HepG2 (cell line): ENCODE measurements at regions not wholly inside any gene's neighbourhood (a gene's known extent, or its start where the extent isn't known, plus 50 kb on each side); places are given as distances from the start of the nearest gene placed in this dataset.

Source experiments
- ATAC-seq: fragments of 200-7000 bp; cut with Tn5 transposase; 3 replicates; pipeline ENCODE4 v1.9.1; 2020; ENCODE audit warnings: mild to moderate bottlenecking, moderate library complexity
- BruUV-seq: library from RNA; stranded (reverse); fragments of 400-500 nt; replicated peaks from 2 replicates; lab custom pipeline; 2021; lab: Mats Ljungman, UMichigan
- CTCF ChIA-PET: fragments of 300-600 bp; formaldehyde crosslinking; extraction: SDS; loops from one replicate; lab custom pipeline; 2021; ENCODE audit warnings: low total read pairs, inconsistent platforms, low intra/inter-chr PET ratio; lab: Yijun Ruan, JAX
- POLR2A ChIA-PET: fragments of 350-600 bp; sonication (Branson Sonifier 250); formaldehyde crosslinking; loops from one replicate; lab custom pipeline; 2020; ENCODE audit warnings: antibody characterized with exemption, inconsistent platforms; lab: Yijun Ruan, JAX
- DNase-seq: peaks from one replicate; pipeline ENCODE4 v3.0.0-alpha.2; 2015; ENCODE audit warnings: low spot score
- FAIRE-seq: peaks from 3 replicates; lab custom pipeline; 2011; peaks lifted over from hg19 to GRCh38; lab: Jason Lieb, UNC
- H2AFZ ChIP-seq: one replicate; pipeline ENCODE4 v1.6.1; 2011; ENCODE audit warnings: low read length, inconsistent platforms
- H3K27ac ChIP-seq: fragments of 300-600 bp; 3 replicates; pipeline ENCODE4 v1.8.0; 2011; ENCODE audit warnings: mixed run types, mild to moderate bottlenecking, mixed read lengths, low read length, inconsistent platforms; ENCODE audit not compliant: insufficient read depth; ENCODE audit errors: extremely low read length
- H3K27me3 ChIP-seq, 2 experiments: fragments of 200-600 bp in 1 of 2; 2 replicates in 1 of 2; 3 replicates in 1 of 2; pipeline versions ENCODE4 v1.6.0 to v1.8.0; 2011; ENCODE audit warnings: low read length in 2 of 2, mild to moderate bottlenecking in 2 of 2, moderate library complexity in 2 of 2, inconsistent platforms in 1 of 2; ENCODE audit not compliant: insufficient read depth in 2 of 2, control insufficient read depth in 1 of 2
- H3K36me3 ChIP-seq, 2 experiments: fragments of 200-600 bp in 1 of 2; replicated peaks in 1 of 2; 2 replicates in 1 of 2; 3 replicates in 1 of 2; pipeline versions ENCODE4 v1.5.1 to v1.8.0; 2011; ENCODE audit warnings: low read length in 2 of 2, inconsistent platforms in 1 of 2; ENCODE audit not compliant: insufficient read depth in 2 of 2, control insufficient read depth in 1 of 2
- H3K4me1 ChIP-seq: 2 replicates; pipeline ENCODE4 v1.5.1; 2012; ENCODE audit warnings: low read length, inconsistent platforms; ENCODE audit not compliant: insufficient read depth
- H3K4me2 ChIP-seq: 2 replicates; pipeline ENCODE4 v1.6.0; 2011; ENCODE audit warnings: low read depth, low read length, inconsistent platforms
- H3K4me3 ChIP-seq, 3 experiments: fragments of 200-600 bp in 1 of 3; sonication (generic), shearing (Covaris generic) in 1 of 3; replicated peaks in 1 of 3; 2 replicates each; pipeline ENCODE4 v1.5.1; 2011 to 2016; ENCODE audit warnings: low read length in 3 of 3, inconsistent platforms in 2 of 3, low read depth in 2 of 3, mild to moderate bottlenecking in 2 of 3, control low read depth in 1 of 3, mixed read lengths in 1 of 3; ENCODE audit not compliant: insufficient read depth in 1 of 3
- H3K79me2 ChIP-seq: one replicate; pipeline ENCODE4 v1.6.1; 2011; ENCODE audit warnings: low read length, inconsistent platforms; ENCODE audit not compliant: insufficient read depth
- H3K9ac ChIP-seq: 2 replicates; pipeline ENCODE4 v1.6.0; 2011; ENCODE audit warnings: mild to moderate bottlenecking, low read depth, low read length, inconsistent platforms; ENCODE audit not compliant: insufficient read depth
- H3K9me3 ChIP-seq: 2 replicates; pipeline ENCODE4 v1.5.1; 2012; ENCODE audit warnings: mild to moderate bottlenecking, low read length
- H4K20me1 ChIP-seq: 2 replicates; pipeline ENCODE4 v1.6.0; 2011; ENCODE audit warnings: inconsistent platforms, mild to moderate bottlenecking, low read length, moderate library complexity; ENCODE audit not compliant: insufficient read depth
- CBFB ChIP-seq: sonication (generic); formaldehyde crosslinking; IDR thresholded peaks from 2 replicates; pipeline ENCODE4 v1.4.0; 2020; ENCODE audit warnings: missing genetic modification reagents
- CC2D1A ChIP-seq: sonication (generic); formaldehyde crosslinking; IDR thresholded peaks from 2 replicates; pipeline ENCODE4 v1.8.1; 2023; ENCODE audit warnings: mild to moderate bottlenecking, missing genetic modification reagents
- ELF3 ChIP-seq: IDR thresholded peaks from 2 replicates; pipeline ENCODE4 v1.6.1; 2016; ENCODE audit warnings: missing genetic modification reagents, missing compliant biosample characterization
- MYNN ChIP-seq: sonication (generic); formaldehyde crosslinking; IDR thresholded peaks from 2 replicates; pipeline ENCODE4 v1.4.0; 2020; ENCODE audit warnings: mild to moderate bottlenecking, low read depth, missing genetic modification reagents
- POLR2A ChIP-seq, 2 experiments: IDR thresholded peaks; 2 replicates each; pipeline ENCODE4 v1.6.1; 2011; ENCODE audit warnings: low read depth in 2 of 2, low read length in 2 of 2, mild to moderate bottlenecking in 1 of 2, moderate library complexity in 1 of 2; ENCODE audit not compliant: insufficient read depth in 1 of 2
- RORA ChIP-seq: sonication (generic); formaldehyde crosslinking; IDR thresholded peaks from 2 replicates; pipeline ENCODE4 v1.5.0; 2020; ENCODE audit warnings: mild to moderate bottlenecking, missing genetic modification reagents, moderate library complexity
- ZNF205 ChIP-seq: IDR thresholded peaks from 2 replicates; pipeline ENCODE4 v1.6.1; 2018; ENCODE audit warnings: missing biosample characterization, missing genetic modification reagents
- ZNF260 ChIP-seq: sonication (generic); formaldehyde crosslinking; IDR thresholded peaks from 2 replicates; pipeline ENCODE4 v1.4.0; 2020; ENCODE audit warnings: missing genetic modification reagents, low read depth, mild to moderate bottlenecking, borderline replicate concordance
- ZNF530 ChIP-seq: sonication (generic); formaldehyde crosslinking; IDR thresholded peaks from 2 replicates; pipeline ENCODE4 v1.5.0; 2020; ENCODE audit warnings: low read depth, mild to moderate bottlenecking, missing genetic modification reagents
- ZNF616 ChIP-seq: sonication (generic); formaldehyde crosslinking; IDR thresholded peaks from 2 replicates; pipeline ENCODE4 v1.5.0; 2020; ENCODE audit warnings: low read depth, mild to moderate bottlenecking, missing genetic modification reagents
- WGBS: methylation state at CpG from one replicate; pipeline ENCODE4 v1.1.6; 2017; ENCODE audit warnings: low lambda C conversion rate; 5-methylcytosine and 5-hydroxymethylcytosine counted together
- in situ Hi-C: cut with HindIII; loops from 2 replicates; pipeline ENCODE4 v1.10.0; 2017; ENCODE audit warnings: low pct_unique_long_range_greater_than_20kb; ENCODE audit not compliant: extremely low pct_ligation_motif_present
- intact Hi-C: fragments of 100-400 bp; cut with micrococcal nuclease; formaldehyde crosslinking; loops from one replicate; pipeline ENCODE4 v1.10.0; 2022; ENCODE audit not compliant: unreplicated experiment
- TF ChIP-seq, protein P1 (sequence below): sonication (generic); formaldehyde crosslinking; IDR thresholded peaks from 2 replicates; pipeline ENCODE4 v1.8.0; 2022; ENCODE audit warnings: mild to moderate bottlenecking, missing genetic modification reagents, moderate library complexity

GRCh38 chr5:104754311-104754995 lies 1191.9 kb upstream of the NUDT12 start:
- intact Hi-C loops, result no loop called here
- H3K4me3 ChIP-seq, result no peak overlapping the region
- H3K4me1 ChIP-seq, result no peaks in the 10 kb centered on the region
- in situ Hi-C loops, result no loop called here
- no peak for FAIRE-seq
- H2AFZ ChIP-seq, result no peak overlapping the region
- no peaks in the 10 kb centered on the region for H3K36me3 ChIP-seq
- no peak overlapping the region for H3K9ac ChIP-seq
- H3K79me2 ChIP-seq, result no peaks in the 10 kb centered on the region
- WGBS, result 11% methylated on average over 3 of the region's 3 CpGs
- CTCF ChIA-PET, result no interaction called here
- no peaks in the 10 kb centered on the region for H3K9me3 ChIP-seq
- TF ChIP-seq ZNF260 (CRISPR knock-in tag), result no peak
- no peak for TF ChIP-seq MYNN (CRISPR knock-in tag)
- TF ChIP-seq CC2D1A (CRISPR knock-in tag), result no peak
- no peak for TF ChIP-seq CBFB (CRISPR knock-in tag)
- TF ChIP-seq RORA (CRISPR knock-in tag), result no peak
- no peak for TF ChIP-seq ZNF616 (CRISPR knock-in tag)
- no peak for TF ChIP-seq ELF3 (CRISPR knock-in tag)
- TF ChIP-seq POLR2A (IDR thresholded peaks at IDR 0.05; ENCODE audit: insufficient read depth in 1 of 2, low read depth in 2 of 2, low read length in 2 of 2), result no peak
- no peak for TF ChIP-seq ZNF205
- no peak for TF ChIP-seq ZNF530 (CRISPR knock-in tag)
- TF ChIP-seq, protein P1, sequence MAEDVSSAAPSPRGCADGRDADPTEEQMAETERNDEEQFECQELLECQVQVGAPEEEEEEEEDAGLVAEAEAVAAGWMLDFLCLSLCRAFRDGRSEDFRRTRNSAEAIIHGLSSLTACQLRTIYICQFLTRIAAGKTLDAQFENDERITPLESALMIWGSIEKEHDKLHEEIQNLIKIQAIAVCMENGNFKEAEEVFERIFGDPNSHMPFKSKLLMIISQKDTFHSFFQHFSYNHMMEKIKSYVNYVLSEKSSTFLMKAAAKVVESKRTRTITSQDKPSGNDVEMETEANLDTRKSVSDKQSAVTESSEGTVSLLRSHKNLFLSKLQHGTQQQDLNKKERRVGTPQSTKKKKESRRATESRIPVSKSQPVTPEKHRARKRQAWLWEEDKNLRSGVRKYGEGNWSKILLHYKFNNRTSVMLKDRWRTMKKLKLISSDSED (CRISPR knock-in tag), result no peak
- TF ChIP-seq, all 625 proteins: peak for 0
- H4K20me1 ChIP-seq, result no peaks in the 10 kb centered on the region
- BruUV-seq, result no TSS peak
- H3K27ac ChIP-seq, result no peak overlapping the region
- ATAC-seq (no peak), DNase-seq (no peak)
- POLR2A ChIA-PET, result no interaction called here
- no peaks in the 10 kb centered on the region; a peak in 1 of 5 replicates for H3K27me3 ChIP-seq
- no peak overlapping the region for H3K4me2 ChIP-seq
